T-helper 2 cell treated with Interferon-gamma antibody and Interleukin-4, amounts not matched to agents 5 μg/mL and 100 μg/mL, for 36 hours (primary cell): ENCODE measurements at regions not wholly inside any gene's neighbourhood (a gene's known extent, or its start where the extent isn't known, plus 50 kb on each side); places are given as distances from the start of the nearest gene placed in this dataset.

Experiments
- DNase-seq: peaks from one replicate; pipeline ENCODE4 v3.0.0; 2021; ENCODE audit warnings: low spot score
- H3K27ac Mint-ChIP-seq: one replicate; pipeline ENCODE4 v1.8.0; 2021; ENCODE audit warnings: mild to moderate bottlenecking, mixed read lengths
- H3K27me3 Mint-ChIP-seq: one replicate; pipeline ENCODE4 v1.8.0; 2021; ENCODE audit warnings: low read depth, mixed read lengths
- H3K36me3 Mint-ChIP-seq: one replicate; pipeline ENCODE4 v1.8.0; 2021; ENCODE audit warnings: low read depth, mixed read lengths
- H3K4me1 Mint-ChIP-seq: one replicate; pipeline ENCODE4 v1.8.0; 2021; ENCODE audit warnings: low read depth, mixed read lengths
- H3K4me3 Mint-ChIP-seq: one replicate; pipeline ENCODE4 v1.8.0; 2022; ENCODE audit warnings: mild to moderate bottlenecking, moderate library complexity, mixed read lengths
- H3K9me3 Mint-ChIP-seq: one replicate; pipeline ENCODE4 v1.8.0; 2021; ENCODE audit warnings: mixed read lengths

DNA sequence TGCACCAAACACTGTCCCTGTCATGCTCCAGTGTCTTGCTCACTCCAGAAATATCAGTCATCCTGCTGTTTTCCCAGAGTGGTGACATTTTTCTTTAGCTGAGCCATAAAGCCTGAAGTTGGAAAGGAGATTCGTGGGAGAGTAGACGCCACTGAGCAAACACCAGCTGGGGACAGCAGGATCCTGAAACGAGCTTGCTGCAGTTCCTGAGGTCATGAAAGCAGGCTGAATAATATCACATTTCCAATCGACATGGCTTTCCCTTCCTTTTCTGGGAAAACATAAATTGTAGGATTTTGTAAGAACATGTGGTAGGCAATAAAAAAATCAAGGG is 276.4 kb downstream of the CDCA7 start:
- Mint-ChIP-seq H3K9me3 (no peaks in the 10 kb centered on the region), H3K4me1 (no peaks in the 10 kb centered on the region), H3K27ac (no peak overlapping the region), H3K36me3 (no peaks in the 10 kb centered on the region), H3K27me3 (peaks cover 15% of the 10 kb centered on the region), H3K4me3 (no peak overlapping the region)
- DNase-seq: no peak

- Mint-ChIP-seq H3K27me3 (peaks cover 2% of the 10 kb centered on the region), H3K4me3 (no peak overlapping the region), H3K36me3 (no peaks in the 10 kb centered on the region), H3K27ac (no peak overlapping the region), H3K9me3 (no peaks in the 10 kb centered on the region), H3K4me1 (no peaks in the 10 kb centered on the region)
- DNase-seq: no peak
Measured at GRCh38 chr2:173644146-173644545, 289.5 kb downstream of the CDCA7 start.

- no peak overlapping the region for H3K4me3 Mint-ChIP-seq
- peaks cover 2% of the 10 kb centered on the region for H3K27me3 Mint-ChIP-seq
- H3K27ac Mint-ChIP-seq: no peak overlapping the region
- no peaks in the 10 kb centered on the region for H3K9me3 Mint-ChIP-seq
- no peaks in the 10 kb centered on the region for H3K36me3 Mint-ChIP-seq
- DNase-seq: no peak
- H3K4me1 Mint-ChIP-seq: no peaks in the 10 kb centered on the region
Measured at GRCh38 chr2:173647681-173648311, 293.1 kb downstream of the CDCA7 start.

DNA sequence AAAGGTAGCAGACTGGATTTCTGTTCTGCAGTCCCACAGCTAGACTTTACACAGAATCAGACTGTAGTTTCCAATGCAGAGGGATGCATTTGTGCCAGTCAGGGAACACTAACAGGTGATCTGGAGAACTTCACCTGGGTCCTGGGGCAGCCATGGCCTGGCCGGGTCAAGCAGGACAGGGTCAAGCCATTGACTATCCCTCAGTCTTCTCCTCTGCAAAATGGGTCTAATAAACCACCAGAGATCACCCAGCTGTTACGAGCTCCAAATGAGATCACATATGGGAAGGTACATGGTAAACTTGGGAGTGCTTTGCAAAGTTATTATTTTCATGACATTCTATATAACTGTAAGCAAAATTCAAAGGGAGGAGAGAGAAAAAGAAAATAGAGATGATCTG is 294.1 kb downstream of the CDCA7 start:
- Mint-ChIP-seq H3K27ac (no peak overlapping the region), H3K27me3 (no peaks in the 10 kb centered on the region), H3K4me3 (no peak overlapping the region), H3K9me3 (no peaks in the 10 kb centered on the region), H3K4me1 (no peaks in the 10 kb centered on the region), H3K36me3 (no peaks in the 10 kb centered on the region)
- no peak for DNase-seq

DNA sequence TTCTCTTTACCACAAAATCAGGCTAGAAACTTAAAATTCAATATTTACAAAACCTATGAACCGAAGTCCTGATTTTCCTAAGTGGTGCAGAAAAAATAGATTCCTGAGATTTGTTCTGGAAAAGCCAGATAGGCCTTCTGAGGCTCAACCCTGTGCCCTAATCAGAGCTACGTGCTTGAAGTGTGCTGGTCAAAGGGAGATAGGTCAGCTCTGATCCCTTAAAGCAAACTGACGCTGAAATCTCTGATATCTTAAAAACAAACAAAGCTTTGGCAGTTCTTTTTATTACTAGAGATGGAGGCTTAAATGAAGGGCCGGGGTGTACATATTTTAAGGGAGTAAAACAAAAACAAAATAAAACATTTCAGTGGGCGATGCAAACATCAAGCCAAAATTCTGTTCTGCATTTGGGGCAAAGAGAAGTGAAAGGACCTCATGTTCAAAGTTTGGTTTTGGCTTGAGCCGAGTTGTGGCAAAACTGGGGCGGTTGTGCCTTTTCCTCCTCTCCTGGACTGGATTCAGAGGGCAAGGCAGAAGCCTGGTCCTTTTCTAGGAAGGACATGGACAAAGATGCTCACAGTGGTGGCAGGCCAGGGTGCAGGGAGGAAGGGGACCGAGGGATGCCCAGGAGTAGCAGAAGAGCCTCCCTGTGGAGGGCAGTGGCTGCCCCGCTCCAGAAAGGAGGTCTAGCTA is 295.0 kb downstream of the CDCA7 start:
- Mint-ChIP-seq H3K27me3 (no peaks in the 10 kb centered on the region), H3K4me1 (no peaks in the 10 kb centered on the region), H3K27ac (no peak overlapping the region), H3K4me3 (no peak overlapping the region), H3K36me3 (no peaks in the 10 kb centered on the region), H3K9me3 (no peaks in the 10 kb centered on the region)
- no peak for DNase-seq

DNA sequence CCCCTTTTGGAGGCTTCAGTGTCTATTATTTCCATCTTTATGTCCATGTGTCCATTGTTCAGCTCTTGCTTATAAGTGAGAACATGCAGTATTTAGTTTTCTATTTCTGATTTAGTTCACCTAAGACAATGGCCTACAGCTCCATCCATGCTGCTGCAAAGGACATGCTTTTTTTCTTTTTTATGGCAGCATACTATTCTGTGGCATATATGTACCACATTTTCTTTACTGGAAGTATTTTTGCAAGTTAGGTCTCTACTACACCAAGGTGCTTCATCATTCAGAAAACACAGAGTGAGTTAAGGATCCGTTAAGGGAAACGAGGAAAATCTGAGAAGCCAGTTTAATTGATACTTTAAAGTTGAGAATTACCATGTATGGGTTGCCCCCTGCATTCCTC is 297.2 kb downstream of the CDCA7 start:
- Mint-ChIP-seq H3K36me3 (no peaks in the 10 kb centered on the region), H3K27ac (no peak overlapping the region), H3K4me1 (no peaks in the 10 kb centered on the region), H3K4me3 (no peak overlapping the region), H3K9me3 (no peaks in the 10 kb centered on the region), H3K27me3 (no peaks in the 10 kb centered on the region)
- no peak for DNase-seq

DNA sequence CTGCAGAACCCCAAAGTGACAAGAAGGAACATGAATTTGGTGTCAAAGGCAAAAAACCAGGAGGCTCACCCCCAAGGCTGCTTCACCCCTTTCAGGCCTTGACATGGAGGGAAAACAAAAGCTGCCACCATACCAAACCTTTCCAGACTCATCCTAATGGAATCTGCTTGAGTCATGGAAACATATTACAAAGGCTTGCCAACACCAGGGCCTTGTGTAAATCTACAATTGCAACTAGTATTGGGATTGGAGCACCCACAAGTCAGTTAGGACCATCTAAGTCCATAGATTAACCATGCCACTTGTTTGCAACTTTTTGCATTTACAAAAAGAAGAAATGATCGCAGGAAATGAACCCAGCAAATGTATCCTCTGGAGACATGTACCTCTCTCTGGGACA is 297.6 kb downstream of the CDCA7 start:
- Mint-ChIP-seq H3K4me1 (no peaks in the 10 kb centered on the region), H3K27ac (no peak overlapping the region)
- DNase-seq: no peak

GRCh38 chr2:173652767-173653431 is 298.2 kb downstream of the CDCA7 start:
- H3K27ac Mint-ChIP-seq: no peak overlapping the region
- no peak for DNase-seq
- H3K27me3 Mint-ChIP-seq: no peaks in the 10 kb centered on the region
- H3K4me1 Mint-ChIP-seq: no peaks in the 10 kb centered on the region
- no peaks in the 10 kb centered on the region for H3K9me3 Mint-ChIP-seq
- H3K36me3 Mint-ChIP-seq: no peaks in the 10 kb centered on the region
- H3K4me3 Mint-ChIP-seq: no peak overlapping the region

More for the DNA sequence above, 297.6 kb downstream of the CDCA7 start:
- Mint-ChIP-seq H3K36me3 (no peaks in the 10 kb centered on the region), H3K4me3 (no peak overlapping the region), H3K27me3 (no peaks in the 10 kb centered on the region), H3K9me3 (no peaks in the 10 kb centered on the region)

DNA sequence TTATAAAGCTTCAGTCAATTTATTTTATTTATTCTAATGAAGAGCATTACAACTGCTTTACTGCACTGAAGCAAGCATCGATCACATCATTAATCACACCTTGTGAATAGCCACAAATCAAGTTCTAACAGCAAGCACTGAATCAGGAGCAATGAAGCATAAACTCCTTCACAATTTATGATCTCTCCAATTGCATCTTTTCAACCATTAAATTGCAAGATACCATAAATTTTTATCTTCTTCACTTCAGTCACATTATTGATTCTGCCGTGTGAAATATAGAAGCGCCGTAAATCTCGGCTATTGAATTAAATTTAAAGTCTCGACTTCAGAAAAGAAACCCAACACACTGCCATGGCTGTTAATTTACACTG is 298.7 kb downstream of the CDCA7 start:
- H3K36me3 Mint-ChIP-seq: no peaks in the 10 kb centered on the region
- DNase-seq: no peak
- no peak overlapping the region for H3K4me3 Mint-ChIP-seq
- H3K27ac Mint-ChIP-seq: no peak overlapping the region
- no peaks in the 10 kb centered on the region for H3K27me3 Mint-ChIP-seq
- no peaks in the 10 kb centered on the region for H3K9me3 Mint-ChIP-seq
- no peaks in the 10 kb centered on the region for H3K4me1 Mint-ChIP-seq

DNA sequence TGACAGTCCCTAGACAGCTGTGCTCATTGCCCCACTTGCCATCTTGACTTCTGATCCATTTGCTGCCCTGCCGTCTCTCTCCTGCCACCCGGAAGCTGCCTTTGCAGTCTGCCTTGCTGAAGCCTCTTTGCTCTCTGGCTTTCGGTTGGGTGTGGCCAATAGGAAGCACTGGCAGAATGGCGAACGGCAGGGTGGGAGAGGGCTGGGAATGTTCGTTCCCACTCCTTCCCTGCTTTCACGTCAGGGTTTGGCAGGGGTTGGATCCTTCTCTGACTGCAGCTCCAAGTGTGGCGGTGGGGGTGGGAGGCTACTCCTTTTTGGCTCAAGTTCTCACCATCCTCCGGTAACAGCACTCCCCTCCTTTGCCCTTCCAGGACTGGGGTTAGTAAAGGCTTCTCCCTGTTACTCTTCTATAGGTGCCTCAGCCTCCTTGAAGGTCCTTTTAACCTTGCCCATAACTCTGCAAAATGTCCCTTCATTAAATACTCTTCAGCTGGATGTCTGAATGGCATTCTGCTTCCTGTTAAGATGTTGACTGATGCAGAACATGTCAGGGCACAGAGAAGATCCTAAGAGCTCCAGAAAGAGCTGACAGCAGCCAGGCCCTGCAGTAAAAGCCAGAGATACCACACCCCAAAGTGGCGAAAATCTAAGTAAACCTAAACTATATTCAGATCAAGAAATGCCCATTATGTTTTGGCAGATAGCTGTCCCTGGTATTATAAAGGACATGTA is 299.7 kb downstream of the CDCA7 start:
- no peaks in the 10 kb centered on the region for H3K9me3 Mint-ChIP-seq
- no peak for DNase-seq
- H3K27me3 Mint-ChIP-seq: no peaks in the 10 kb centered on the region
- H3K4me1 Mint-ChIP-seq: no peaks in the 10 kb centered on the region
- H3K36me3 Mint-ChIP-seq: no peaks in the 10 kb centered on the region
- no peak overlapping the region for H3K27ac Mint-ChIP-seq
- no peak overlapping the region for H3K4me3 Mint-ChIP-seq

GRCh38 chr2:173654896-173655265 is 300.2 kb downstream of the CDCA7 start:
- no peaks in the 10 kb centered on the region for H3K36me3 Mint-ChIP-seq
- no peak overlapping the region for H3K4me3 Mint-ChIP-seq
- no peaks in the 10 kb centered on the region for H3K27me3 Mint-ChIP-seq

GRCh38 chr2:173656086-173656485 is 301.4 kb downstream of the CDCA7 start:
- DNase-seq: no peak
- H3K4me3 Mint-ChIP-seq: no peak overlapping the region
- no peaks in the 10 kb centered on the region for H3K36me3 Mint-ChIP-seq
- H3K9me3 Mint-ChIP-seq: no peaks in the 10 kb centered on the region
- H3K27me3 Mint-ChIP-seq: peaks cover 5% of the 10 kb centered on the region
- H3K27ac Mint-ChIP-seq: no peak overlapping the region
- no peaks in the 10 kb centered on the region for H3K4me1 Mint-ChIP-seq

More at GRCh38 chr2:173654896-173655265, 300.2 kb downstream of the CDCA7 start:
- no peak overlapping the region for H3K27ac Mint-ChIP-seq
- no peaks in the 10 kb centered on the region for H3K9me3 Mint-ChIP-seq
- DNase-seq: no peak
- no peaks in the 10 kb centered on the region for H3K4me1 Mint-ChIP-seq

DNA sequence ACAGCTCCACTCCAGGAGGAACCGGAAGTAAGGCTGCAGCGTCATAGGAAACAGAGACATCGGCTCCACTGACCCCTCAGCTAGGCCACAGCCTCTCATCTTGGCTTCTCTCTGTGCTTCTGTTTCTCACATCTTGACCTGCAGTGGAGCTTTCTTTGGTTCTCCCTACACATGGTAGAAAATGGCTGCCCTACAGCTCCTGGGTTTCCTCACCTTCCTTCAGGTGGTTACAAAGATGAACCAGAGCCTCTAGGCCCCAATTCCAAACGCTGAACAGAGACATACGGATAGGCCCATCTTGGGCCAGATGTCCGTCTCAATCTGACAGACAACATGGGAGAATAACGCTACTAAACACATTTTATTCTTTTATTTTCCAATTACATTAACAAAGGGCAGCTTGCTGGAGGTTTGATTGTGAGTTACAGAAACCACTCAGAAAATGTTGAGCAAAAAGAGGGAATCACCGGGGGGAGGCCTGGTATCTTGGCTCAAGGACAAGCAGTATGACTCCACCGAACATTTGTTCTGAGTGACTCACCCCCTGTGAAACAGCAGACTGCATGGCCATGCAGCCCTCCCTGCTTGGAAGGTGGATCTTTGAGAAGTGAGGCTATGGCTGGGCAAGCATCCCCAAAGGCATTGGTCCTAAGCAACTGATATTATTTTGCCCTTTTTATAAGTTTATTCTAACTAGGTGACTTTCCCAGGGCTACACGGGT is 303.5 kb downstream of the CDCA7 start:
- no peak overlapping the region for H3K27ac Mint-ChIP-seq
- H3K9me3 Mint-ChIP-seq: no peaks in the 10 kb centered on the region
- H3K4me1 Mint-ChIP-seq: no peaks in the 10 kb centered on the region
- no peaks in the 10 kb centered on the region for H3K36me3 Mint-ChIP-seq
- no peak for DNase-seq
- no peak overlapping the region for H3K4me3 Mint-ChIP-seq
- peaks cover 5% of the 10 kb centered on the region for H3K27me3 Mint-ChIP-seq

DNA sequence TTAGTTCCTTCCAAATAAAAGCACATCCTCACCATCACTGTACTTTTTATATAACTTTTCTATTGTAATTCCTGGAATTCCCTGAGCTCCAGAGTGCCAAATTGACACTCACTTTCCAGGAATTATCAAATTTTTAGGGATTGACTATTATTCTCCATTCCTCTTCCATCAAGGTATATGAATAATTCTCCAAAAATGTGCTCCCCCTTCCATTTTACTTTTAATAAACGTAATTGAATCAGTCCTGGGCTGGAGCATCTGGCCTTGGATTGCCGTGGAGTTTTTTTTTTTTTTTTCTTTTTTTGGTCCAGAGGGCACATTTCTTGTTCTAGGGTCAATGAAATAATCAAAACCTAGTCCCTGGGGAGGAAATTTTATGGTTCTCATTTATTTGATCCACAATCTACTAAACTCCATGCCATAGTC is 304.3 kb downstream of the CDCA7 start:
- no peaks in the 10 kb centered on the region for H3K36me3 Mint-ChIP-seq
- H3K9me3 Mint-ChIP-seq: no peaks in the 10 kb centered on the region
- peaks cover 10% of the 10 kb centered on the region for H3K27me3 Mint-ChIP-seq
- H3K27ac Mint-ChIP-seq: no peak overlapping the region
- H3K4me1 Mint-ChIP-seq: no peaks in the 10 kb centered on the region
- DNase-seq: no peak
- H3K4me3 Mint-ChIP-seq: no peak overlapping the region
